NCI-H2081 (cell line): ENCODE measurements at regions not wholly inside any gene's neighbourhood (a gene's known extent, or its start where the extent isn't known, plus 50 kb on each side); places are given as distances from the start of the nearest gene placed in this dataset.
"Not testable (repeated sequence)": the region's sequence is repeated elsewhere in the genome, so short reads cannot be mapped to it uniquely, and the experiment has no call there.

Experiments used
- DNase-seq, 2 experiments: peaks; one replicate each; lab custom pipeline; 2025; lab: John Stamatoyannopoulos, UW

- DNase-seq: no peak
Observed at GRCh38 chrX:42832764-42833549, 55.0 kb upstream of the PPP1R2C start.

GRCh38 chrX:42833550-42833940, 55.6 kb upstream of the PPP1R2C start:
- DNase-seq: not testable (repeated sequence)

- DNase-seq: no peak
Observed at GRCh38 chrX:42837101-42837726, 59.3 kb upstream of the PPP1R2C start.

GRCh38 chrX:42837747-42838146, 59.8 kb upstream of the PPP1R2C start:
- no peak for DNase-seq

- DNase-seq: no peak
Observed at GRCh38 chrX:42839632-42840031, 61.7 kb upstream of the PPP1R2C start.

GRCh38 chrX:42846741-42847140, 68.8 kb upstream of the PPP1R2C start:
- DNase-seq: no peak

- DNase-seq: no peak
Observed at GRCh38 chrX:42855259-42855658, 77.3 kb upstream of the PPP1R2C start.

- DNase-seq: no peak
Observed at GRCh38 chrX:42857766-42858165, 79.8 kb upstream of the PPP1R2C start.

GRCh38 chrX:42869011-42869410, 91.0 kb upstream of the PPP1R2C start:
- no peak for DNase-seq

GRCh38 chrX:42869659-42870476, 91.9 kb upstream of the PPP1R2C start:
- DNase-seq: no peak

- no peak for DNase-seq
Observed at GRCh38 chrX:42886519-42886918, 108.6 kb upstream of the PPP1R2C start.

GRCh38 chrX:42900947-42901346, 123.0 kb upstream of the PPP1R2C start:
- DNase-seq: no peak

- no peak for DNase-seq
Observed at GRCh38 chrX:42902513-42902912, 124.5 kb upstream of the PPP1R2C start.

GRCh38 chrX:42920752-42921151, 142.8 kb upstream of the PPP1R2C start:
- DNase-seq: no peak

- DNase-seq: no peak
Observed at GRCh38 chrX:42930071-42930470, 152.1 kb upstream of the PPP1R2C start.

GRCh38 chrX:42930951-42931350, 153.0 kb upstream of the PPP1R2C start:
- DNase-seq: no peak

- DNase-seq: no peak
Observed at GRCh38 chrX:42933187-42933586, 155.2 kb upstream of the PPP1R2C start.

- DNase-seq: no peak
Observed at GRCh38 chrX:42934020-42934726, 156.2 kb upstream of the PPP1R2C start.

- DNase-seq: no peak
Observed at GRCh38 chrX:42941671-42942070, 163.7 kb upstream of the PPP1R2C start.

- DNase-seq: no peak
Observed at GRCh38 chrX:42943051-42943974, 165.3 kb upstream of the PPP1R2C start.

- no peak for DNase-seq
Observed at GRCh38 chrX:42944381-42944998, 166.5 kb upstream of the PPP1R2C start.
